GM08714 (cell line): ENCODE measurements at regions not wholly inside any gene's neighbourhood (a gene's known extent, or its start where the extent isn't known, plus 50 kb on each side); places are given as distances from the start of the nearest gene placed in this dataset.

Source experiments
- H3K4me3 ChIP-seq: fragments of 200-500 bp; sonication (Bioruptor generic); 2 replicates; pipeline ENCODE4 v1.5.1; 2014; ENCODE audit warnings: mild to moderate bottlenecking, low read length, inconsistent platforms
- ZNF274 ChIP-seq: IDR thresholded peaks from 2 replicates; pipeline ENCODE4 v1.6.1; 2012; ENCODE audit warnings: mild to moderate bottlenecking, low read depth, low read length

GRCh38 chr21:16605597-16605996 lies 875.8 kb downstream of the USP25 start:
- no peak for TF ChIP-seq ZNF274
- no peak overlapping the region for H3K4me3 ChIP-seq

DNA sequence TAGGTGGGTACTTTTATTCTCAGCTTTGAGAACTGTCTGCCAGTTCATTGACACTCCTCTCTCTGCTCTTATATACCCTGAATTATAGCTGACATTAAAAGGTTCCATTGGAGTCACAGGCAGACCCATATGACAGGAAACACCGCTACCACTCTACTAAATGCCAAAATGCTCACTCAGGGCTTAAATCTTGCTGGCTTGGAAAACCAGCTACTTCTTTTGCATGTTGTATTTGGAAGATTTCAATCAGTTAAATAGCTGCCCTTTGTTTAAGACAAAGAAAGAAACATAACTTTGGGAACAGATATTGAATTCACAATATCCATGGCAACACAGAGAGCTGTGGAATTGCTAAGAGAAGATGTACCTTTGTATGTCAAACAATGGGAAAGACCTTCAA lies 876.5 kb downstream of the USP25 start:
- TF ChIP-seq ZNF274, result no peak
- no peak overlapping the region for H3K4me3 ChIP-seq

- H3K4me3 ChIP-seq, result no peak overlapping the region
- no peak for TF ChIP-seq ZNF274
Observed at GRCh38 chr21:16608209-16608830, 878.5 kb downstream of the USP25 start.

DNA sequence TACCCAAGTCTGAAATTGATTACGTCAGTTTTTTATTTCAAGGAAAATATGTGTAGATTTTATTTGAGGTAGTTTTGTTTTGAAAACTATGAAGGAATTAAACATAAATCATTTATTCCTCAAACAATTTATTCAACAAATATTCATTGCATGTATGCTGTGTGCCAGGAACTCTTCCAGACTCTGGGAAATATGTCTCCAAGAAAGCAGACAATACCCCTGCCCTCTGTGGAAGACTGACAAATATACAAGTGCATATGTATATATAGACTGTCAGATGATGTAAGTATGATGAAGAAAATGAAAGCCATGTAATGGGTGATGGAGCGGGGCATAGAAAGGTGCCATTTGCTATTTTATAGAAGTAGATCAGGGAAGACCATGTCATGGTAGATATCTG lies 889.5 kb downstream of the USP25 start:
- no peak for TF ChIP-seq ZNF274

GRCh38 chr21:16620786-16621320 lies 891.1 kb downstream of the USP25 start:
- TF ChIP-seq ZNF274, result no peak
- no peak overlapping the region for H3K4me3 ChIP-seq

More for the DNA sequence above, 889.5 kb downstream of the USP25 start:
- no peak overlapping the region for H3K4me3 ChIP-seq

GRCh38 chr21:16624479-16625118 lies 888.2 kb upstream of the CXADR start:
- no peak for TF ChIP-seq ZNF274
- H3K4me3 ChIP-seq, result no peak overlapping the region

- no peak for TF ChIP-seq ZNF274
- no peak overlapping the region for H3K4me3 ChIP-seq
Observed at GRCh38 chr21:16625491-16625890, 887.4 kb upstream of the CXADR start.

- TF ChIP-seq ZNF274, result no peak
Observed at GRCh38 chr21:16633831-16634459, 878.9 kb upstream of the CXADR start.

DNA sequence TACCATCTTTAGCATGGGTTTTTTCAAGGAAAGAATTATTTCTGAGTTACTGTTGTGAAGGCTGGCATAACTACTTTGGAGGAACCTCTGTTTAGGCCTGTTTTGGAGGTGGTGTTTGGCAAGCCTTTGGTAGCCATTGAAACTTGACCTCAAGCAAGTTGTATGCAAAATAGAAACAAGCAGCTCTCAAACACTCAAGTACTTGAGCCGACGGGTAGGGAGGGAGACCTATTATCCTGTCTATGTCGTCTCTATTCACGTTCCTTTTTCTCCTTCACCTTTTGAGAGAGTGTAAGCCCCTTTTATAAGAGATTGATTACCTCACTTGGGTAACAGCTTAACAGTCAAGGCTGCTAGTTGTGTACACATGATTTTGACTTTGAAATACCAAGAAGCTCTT lies 878.3 kb upstream of the CXADR start:
- H3K4me3 ChIP-seq, result no peak overlapping the region
- no peak for TF ChIP-seq ZNF274

More at GRCh38 chr21:16633831-16634459, 878.9 kb upstream of the CXADR start:
- no peak overlapping the region for H3K4me3 ChIP-seq

GRCh38 chr21:16640297-16641027 lies 872.4 kb upstream of the CXADR start:
- TF ChIP-seq ZNF274, result no peak
- no peak overlapping the region for H3K4me3 ChIP-seq

GRCh38 chr21:16642353-16642752 lies 870.5 kb upstream of the CXADR start:
- H3K4me3 ChIP-seq, result no peak overlapping the region
- TF ChIP-seq ZNF274, result no peak

DNA sequence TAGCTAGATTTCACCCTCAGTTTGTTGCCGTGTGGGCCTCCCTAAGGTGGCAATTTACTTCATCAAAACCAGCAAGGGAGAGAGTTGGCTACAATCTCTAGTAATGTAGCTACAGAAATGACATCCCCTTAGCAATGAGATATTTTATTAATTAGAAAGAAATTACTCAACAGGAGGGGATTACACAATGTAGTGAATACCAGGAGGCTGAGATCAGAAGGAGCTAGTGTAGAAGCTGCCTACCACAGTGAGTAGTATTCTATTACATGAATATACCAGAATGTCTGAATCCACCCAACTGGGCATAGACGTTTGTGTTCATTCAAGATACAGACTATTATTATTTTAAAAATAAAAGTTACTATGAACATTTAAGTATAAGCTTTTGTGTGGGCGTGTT lies 868.2 kb upstream of the CXADR start:
- no peak overlapping the region for H3K4me3 ChIP-seq
- no peak for TF ChIP-seq ZNF274

DNA sequence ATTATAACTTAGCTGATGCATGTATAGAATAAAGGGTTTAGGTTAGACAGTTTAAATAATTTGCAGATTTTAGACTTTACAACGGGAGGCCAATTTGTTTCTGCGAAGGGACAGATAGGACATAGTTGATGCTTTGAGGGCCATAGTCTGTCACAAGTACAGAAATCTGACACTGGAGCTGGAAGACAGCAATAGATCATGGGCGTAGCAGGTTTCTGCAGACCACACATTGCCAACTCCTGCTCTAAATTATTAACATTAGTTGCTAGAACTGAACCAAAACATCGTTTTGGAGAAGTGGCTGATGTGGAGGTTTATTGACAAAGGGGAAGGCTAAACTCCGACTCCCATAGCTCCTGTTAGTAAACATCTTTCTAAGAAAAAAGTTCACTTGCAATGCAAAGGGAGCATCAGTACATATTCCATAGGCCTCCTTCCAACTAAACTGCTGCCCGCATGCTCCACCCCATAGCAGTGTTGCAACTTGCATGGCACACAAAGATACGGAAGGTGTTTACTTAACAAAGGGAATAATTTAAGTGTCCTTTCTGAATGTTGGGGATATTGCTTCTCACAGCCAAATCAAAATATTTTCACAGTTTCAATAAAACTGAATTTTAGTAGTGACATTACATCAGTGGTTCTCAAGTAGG lies 862.0 kb upstream of the CXADR start:
- H3K4me3 ChIP-seq, result no peak overlapping the region
- no peak for TF ChIP-seq ZNF274

DNA sequence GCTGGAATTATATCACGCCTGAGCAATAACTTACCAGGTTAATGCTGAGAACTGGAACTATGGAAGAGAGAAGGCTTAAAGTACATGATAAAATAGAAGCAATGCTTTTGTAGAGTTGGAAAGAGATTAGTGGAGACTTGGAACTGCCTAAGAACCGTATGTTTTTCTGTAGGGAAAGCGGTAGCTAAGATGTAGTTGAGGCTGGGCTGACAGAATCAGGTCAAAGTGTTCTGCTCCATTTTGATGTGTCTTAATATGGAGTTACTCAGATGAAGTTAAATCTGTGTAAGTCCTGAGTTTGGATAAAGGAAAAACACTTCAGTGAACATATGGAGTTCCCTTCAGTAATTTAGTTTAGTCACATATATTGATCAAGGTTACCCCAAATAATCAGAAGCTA lies 860.9 kb upstream of the CXADR start:
- no peak for TF ChIP-seq ZNF274
- H3K4me3 ChIP-seq, result no peak overlapping the region
